Activated naive CD8-positive, alpha-beta T cell (primary cell): ENCODE measurements at regions not wholly inside any gene's neighbourhood (a gene's known extent, or its start where the extent isn't known, plus 50 kb on each side); places are given as distances from the start of the nearest gene placed in this dataset.

Experiments
- H3K27ac Mint-ChIP-seq: one replicate; pipeline ENCODE4 v1.8.0; 2021; ENCODE audit warnings: mixed read lengths
- H3K27me3 Mint-ChIP-seq: one replicate; pipeline ENCODE4 v1.8.0; 2021; ENCODE audit warnings: mixed read lengths
- H3K36me3 Mint-ChIP-seq: one replicate; pipeline ENCODE4 v1.8.0; 2021; ENCODE audit warnings: mixed read lengths
- H3K4me1 Mint-ChIP-seq: one replicate; pipeline ENCODE4 v1.8.0; 2021; ENCODE audit warnings: low read depth, mixed read lengths
- H3K4me3 Mint-ChIP-seq: one replicate; pipeline ENCODE4 v1.8.0; 2021; ENCODE audit warnings: mild to moderate bottlenecking, mixed read lengths
- H3K9me3 Mint-ChIP-seq: one replicate; pipeline ENCODE4 v1.8.0; 2021; ENCODE audit warnings: low read depth, mixed read lengths

DNA sequence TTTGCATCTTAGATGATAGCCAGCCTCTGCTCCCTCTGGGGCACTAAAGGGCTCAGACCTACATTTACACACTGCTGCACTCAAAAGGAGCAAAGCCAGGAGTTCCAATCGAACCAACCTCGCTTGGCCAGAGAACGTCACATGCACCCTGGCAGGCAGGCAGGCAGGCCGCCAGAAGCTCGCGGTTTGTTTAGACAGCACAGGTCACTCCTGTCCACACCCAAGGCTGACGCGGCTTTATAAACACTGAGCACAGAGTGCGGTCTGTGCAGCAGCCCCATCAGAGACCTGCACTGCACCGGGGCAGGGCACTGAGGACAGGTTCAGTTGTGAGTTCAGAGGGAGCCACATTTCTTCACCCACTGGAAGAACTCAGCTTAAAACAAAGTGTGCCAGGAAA, 143.9 kb downstream of the BCOR start:
- H3K4me3 Mint-ChIP-seq = no peak overlapping the region
- H3K27ac Mint-ChIP-seq = no peak overlapping the region
- H3K36me3 Mint-ChIP-seq = no peaks in the 10 kb centered on the region

DNA sequence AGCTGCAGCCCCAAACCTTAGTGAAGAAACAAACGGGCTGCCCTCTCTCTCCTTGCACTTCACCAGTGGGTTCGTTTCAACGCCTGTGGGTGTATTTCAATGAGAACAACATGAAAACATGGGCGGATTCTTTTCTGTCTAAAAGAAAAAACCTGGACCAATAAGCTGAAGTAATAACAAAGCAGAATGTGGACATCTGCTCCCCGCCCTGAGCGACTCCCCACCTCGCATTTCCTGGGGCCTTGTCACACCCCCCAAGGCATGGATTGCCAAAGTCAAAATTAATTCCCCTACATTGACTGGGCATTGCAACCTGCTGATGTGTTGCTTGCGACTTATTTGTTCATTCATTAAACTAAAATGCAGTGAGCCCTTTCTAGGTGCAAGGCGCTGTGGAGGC, 142.9 kb downstream of the BCOR start:
- no peaks in the 10 kb centered on the region for H3K36me3 Mint-ChIP-seq
- no peaks in the 10 kb centered on the region for H3K27me3 Mint-ChIP-seq
- H3K27ac Mint-ChIP-seq = no peak overlapping the region
- peaks cover 7% of the 10 kb centered on the region for H3K4me1 Mint-ChIP-seq
- no peak overlapping the region for H3K4me3 Mint-ChIP-seq
- H3K9me3 Mint-ChIP-seq = no peaks in the 10 kb centered on the region

More for the DNA sequence above, 143.9 kb downstream of the BCOR start:
- Mint-ChIP-seq H3K4me1 (peaks cover 7% of the 10 kb centered on the region), H3K9me3 (no peaks in the 10 kb centered on the region), H3K27me3 (no peaks in the 10 kb centered on the region)

DNA sequence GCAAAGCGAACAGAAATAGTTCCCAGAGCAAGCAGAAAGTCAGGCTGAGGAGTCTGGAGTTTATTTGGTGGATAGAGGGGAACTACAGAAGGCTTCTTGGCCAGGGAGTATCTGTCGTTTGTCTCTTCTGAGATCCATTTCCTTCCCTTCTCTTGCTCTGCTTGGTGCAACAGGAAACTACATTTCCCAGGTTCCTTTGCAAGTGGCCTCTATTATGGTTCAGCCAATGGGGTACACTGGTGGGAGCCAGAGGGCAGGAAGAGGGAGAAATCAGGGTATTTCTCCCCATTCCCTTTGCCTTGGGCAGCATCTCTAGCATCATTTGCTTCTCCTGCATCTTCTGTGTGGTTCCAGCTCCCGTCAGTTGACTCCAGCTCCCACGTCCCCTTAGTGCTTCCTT, 142.1 kb downstream of the BCOR start:
- Mint-ChIP-seq H3K27me3 (no peaks in the 10 kb centered on the region), H3K27ac (no peak overlapping the region), H3K36me3 (no peaks in the 10 kb centered on the region)

DNA sequence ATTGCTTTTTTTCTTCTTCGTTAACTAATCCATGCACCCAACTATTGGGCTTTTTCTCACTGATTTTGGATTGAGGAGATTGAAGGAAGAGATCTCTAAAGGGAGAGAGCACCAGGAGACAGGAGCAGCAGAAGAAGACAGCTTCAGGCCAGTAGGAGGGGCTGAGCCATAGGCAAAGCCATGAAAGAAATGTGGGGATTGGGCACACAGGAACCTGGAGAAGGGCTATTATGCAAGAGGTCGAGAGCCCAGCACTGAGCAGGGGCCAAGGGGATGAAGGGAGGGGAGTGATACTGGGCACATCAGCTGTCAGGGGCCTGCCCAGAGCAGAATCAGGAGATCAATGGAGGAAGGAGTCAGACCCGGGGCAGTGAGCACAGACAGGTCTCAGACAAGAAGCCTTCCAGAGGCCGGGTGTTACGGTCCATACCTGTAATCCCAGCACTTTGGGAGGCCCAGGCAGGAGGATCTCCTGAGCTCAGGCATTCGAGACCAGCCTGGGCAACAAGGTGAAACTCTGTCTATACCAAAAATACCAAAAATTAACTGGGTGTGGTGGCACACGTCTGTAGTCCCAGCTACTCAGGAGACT, 140.9 kb downstream of the BCOR start:
- no peaks in the 10 kb centered on the region for H3K36me3 Mint-ChIP-seq

More for the DNA sequence above, 142.1 kb downstream of the BCOR start:
- Mint-ChIP-seq H3K9me3 (no peaks in the 10 kb centered on the region), H3K4me3 (no peak overlapping the region), H3K4me1 (peaks cover 7% of the 10 kb centered on the region)

DNA sequence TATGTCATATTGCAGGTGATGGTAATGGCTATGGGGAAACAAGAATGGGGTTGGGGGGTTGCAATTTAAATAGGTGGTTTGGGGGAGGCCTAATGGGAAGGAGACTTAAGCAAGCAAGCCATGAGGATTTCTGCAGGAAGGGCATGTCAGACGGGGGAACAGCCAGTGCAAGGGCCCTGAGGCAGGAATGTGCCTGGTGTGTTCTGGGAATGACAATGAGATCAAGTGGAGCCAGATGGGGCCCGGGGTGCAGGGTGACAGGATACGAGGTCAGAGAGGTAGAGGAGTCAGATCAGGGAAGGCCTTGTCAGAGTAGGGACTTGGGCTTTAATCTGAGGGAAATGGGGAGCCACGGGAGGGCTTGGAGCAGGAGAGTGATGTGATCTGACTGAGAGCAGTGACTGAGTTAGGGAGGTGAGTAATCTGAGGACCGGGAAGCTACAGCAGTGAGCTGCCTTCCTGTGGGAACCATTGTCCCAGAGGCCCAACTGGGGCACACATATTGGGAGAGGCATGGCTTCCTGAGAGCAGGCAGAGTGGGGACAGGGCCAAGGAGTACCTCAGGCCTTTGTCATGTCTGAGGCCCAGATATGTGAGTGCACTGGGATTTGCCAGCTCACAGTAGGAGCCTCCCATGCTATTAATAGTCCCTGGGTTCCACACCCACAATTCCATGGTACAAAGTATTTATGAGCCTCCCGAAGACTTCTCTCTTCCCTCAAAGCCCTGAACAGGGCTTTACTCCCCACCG, 139.8 kb downstream of the BCOR start:
- Mint-ChIP-seq H3K4me1 (peaks cover 7% of the 10 kb centered on the region), H3K27ac (no peak overlapping the region), H3K9me3 (no peaks in the 10 kb centered on the region), H3K36me3 (no peaks in the 10 kb centered on the region), H3K4me3 (no peak overlapping the region), H3K27me3 (no peaks in the 10 kb centered on the region)

More for the DNA sequence above, 140.9 kb downstream of the BCOR start:
- Mint-ChIP-seq H3K4me1 (peaks cover 7% of the 10 kb centered on the region), H3K27me3 (no peaks in the 10 kb centered on the region), H3K4me3 (no peak overlapping the region), H3K27ac (no peak overlapping the region), H3K9me3 (no peaks in the 10 kb centered on the region)

DNA sequence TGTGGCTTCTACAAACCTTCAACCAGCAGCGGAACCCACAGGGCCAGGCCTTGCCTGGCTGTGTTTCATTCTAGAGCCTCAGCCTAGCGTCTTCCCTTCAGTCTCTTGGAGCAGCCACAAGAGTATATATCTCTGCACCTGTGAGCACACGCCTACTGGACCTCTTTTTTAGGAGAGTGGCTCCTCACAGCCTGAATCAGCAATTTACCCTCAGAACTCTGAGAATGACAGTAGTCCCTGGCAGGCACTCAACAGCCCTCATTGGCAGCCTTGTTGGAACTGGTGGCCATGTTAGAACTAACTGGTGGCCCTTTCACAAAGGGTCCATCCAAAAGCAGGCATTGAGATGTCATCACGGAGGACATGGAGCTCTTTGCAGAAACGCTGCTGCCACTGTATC, 138.9 kb downstream of the BCOR start:
- Mint-ChIP-seq H3K36me3 (no peaks in the 10 kb centered on the region), H3K9me3 (no peaks in the 10 kb centered on the region), H3K27ac (no peak overlapping the region)

DNA sequence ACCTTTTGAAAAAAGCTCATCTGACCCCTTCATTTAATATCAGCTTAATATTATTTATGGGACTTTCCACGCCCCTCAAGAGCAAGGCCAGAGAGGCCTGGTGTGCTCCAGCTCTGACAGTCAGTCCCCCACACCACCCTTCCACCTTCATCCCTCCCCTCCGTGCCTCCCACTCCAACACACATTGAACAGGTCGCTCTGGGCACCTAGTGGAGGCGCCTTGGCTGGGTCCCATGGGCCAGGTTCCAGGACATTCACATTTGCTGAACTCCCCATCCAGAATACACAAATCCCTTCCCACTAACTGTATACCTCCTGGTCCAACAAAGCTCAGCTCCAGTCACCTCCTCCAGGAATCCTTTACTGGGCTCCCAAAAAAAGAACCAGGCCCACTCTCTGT, 137.5 kb downstream of the BCOR start:
- Mint-ChIP-seq H3K4me3 (no peak overlapping the region), H3K27ac (no peak overlapping the region), H3K27me3 (no peaks in the 10 kb centered on the region), H3K36me3 (no peaks in the 10 kb centered on the region), H3K4me1 (peaks cover 4% of the 10 kb centered on the region), H3K9me3 (no peaks in the 10 kb centered on the region)

More for the DNA sequence above, 138.9 kb downstream of the BCOR start:
- H3K27me3 Mint-ChIP-seq = no peaks in the 10 kb centered on the region
- H3K4me3 Mint-ChIP-seq = no peak overlapping the region
- peaks cover 7% of the 10 kb centered on the region for H3K4me1 Mint-ChIP-seq

DNA sequence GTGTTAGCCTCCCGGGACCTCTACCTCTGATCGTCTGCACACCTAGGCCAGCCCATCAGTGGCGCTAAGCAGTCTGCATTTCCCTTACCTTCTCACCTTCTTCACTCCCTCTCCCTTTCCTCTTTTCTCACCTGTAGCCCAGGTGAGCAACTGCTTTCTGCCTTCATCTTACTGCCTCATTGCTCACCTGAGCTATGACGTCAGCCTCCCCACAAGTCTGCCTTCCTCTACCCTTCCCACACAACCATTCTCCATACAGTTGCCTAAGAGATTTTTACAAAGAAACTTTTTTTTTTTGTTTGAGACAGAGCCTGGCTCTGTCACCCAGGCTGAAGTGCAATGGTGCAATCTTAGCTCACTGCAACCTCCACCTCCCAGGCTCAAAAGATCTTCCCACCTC, 136.3 kb downstream of the BCOR start:
- H3K27me3 Mint-ChIP-seq = no peaks in the 10 kb centered on the region

DNA sequence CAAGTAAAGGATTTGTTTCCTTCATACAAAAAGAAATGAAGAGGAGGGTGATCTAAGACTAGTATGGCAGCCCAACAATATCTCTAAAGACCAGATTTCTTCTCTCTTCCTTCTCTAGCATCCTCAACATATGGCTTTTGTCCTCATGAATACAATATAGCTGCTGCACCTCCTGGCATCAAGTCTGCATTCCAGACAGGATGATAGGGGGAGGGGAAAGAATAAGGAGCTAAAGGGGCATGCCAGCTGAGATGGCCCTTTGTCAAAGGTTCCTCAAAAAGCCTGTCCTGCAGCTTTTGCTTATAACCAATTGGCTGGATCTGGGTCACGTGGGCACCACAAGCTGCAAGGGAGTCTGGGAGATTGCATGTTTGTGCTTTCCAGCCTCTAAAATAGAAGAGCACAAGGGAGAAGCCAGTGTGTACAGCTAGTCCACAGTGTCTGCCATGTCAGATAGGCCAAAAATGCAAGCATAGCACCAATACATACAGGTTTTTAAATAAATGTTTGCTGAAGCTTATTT, 132.6 kb downstream of the BCOR start:
- Mint-ChIP-seq H3K27ac (no peak overlapping the region), H3K4me1 (peaks cover 8% of the 10 kb centered on the region), H3K27me3 (no peaks in the 10 kb centered on the region), H3K9me3 (no peaks in the 10 kb centered on the region), H3K4me3 (no peak overlapping the region), H3K36me3 (no peaks in the 10 kb centered on the region)

More for the DNA sequence above, 136.3 kb downstream of the BCOR start:
- no peaks in the 10 kb centered on the region for H3K9me3 Mint-ChIP-seq
- H3K4me3 Mint-ChIP-seq = no peak overlapping the region
- no peak overlapping the region for H3K27ac Mint-ChIP-seq
- no peaks in the 10 kb centered on the region for H3K36me3 Mint-ChIP-seq
- no peaks in the 10 kb centered on the region for H3K4me1 Mint-ChIP-seq

DNA sequence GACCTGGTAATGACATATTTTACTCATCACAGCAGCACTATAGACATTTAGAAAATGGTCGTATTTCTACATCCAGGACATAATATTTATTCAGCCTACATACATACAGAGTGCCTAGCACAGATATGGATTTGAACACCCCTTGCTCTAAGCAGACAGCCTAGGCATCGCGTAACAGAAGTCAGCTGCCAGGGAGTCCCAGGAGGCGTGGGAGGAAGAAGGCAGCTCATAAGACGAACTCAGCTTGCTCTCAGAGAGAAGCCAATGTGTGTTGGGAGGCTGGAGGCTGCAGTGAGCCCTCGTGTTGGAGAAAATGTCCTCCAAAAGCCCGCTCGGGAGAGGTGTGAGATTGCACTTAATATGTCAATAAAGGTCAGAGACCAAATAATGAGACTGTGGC, 131.6 kb downstream of the BCOR start:
- H3K27me3 Mint-ChIP-seq = no peaks in the 10 kb centered on the region
- H3K36me3 Mint-ChIP-seq = peaks cover 2% of the 10 kb centered on the region
- H3K27ac Mint-ChIP-seq = no peak overlapping the region
- H3K4me3 Mint-ChIP-seq = no peak overlapping the region
- no peaks in the 10 kb centered on the region for H3K9me3 Mint-ChIP-seq
- H3K4me1 Mint-ChIP-seq = peaks cover 14% of the 10 kb centered on the region

DNA sequence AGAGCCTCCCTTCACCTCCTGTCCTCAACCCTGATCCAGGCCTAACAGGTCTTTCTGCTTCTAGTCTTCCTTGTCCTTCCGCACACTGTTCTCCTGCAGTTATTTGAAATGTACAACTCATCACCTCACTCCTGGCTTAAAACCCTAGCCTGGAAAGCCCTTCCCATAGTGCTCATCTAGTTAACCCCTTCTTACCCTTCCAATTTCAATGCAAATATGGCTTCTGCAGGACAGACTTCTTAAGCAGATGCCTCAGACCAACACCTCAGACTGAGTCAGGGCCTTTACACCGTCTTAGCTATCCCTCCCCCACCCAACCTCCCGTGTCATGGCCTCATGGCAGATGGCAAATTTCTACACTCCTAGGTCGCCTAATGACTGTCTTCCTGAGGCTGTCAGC, 130.4 kb downstream of the BCOR start:
- peaks cover 14% of the 10 kb centered on the region for H3K4me1 Mint-ChIP-seq
- peaks cover 4% of the 10 kb centered on the region for H3K36me3 Mint-ChIP-seq
- no peaks in the 10 kb centered on the region for H3K9me3 Mint-ChIP-seq
- H3K27ac Mint-ChIP-seq = no peak overlapping the region
- no peaks in the 10 kb centered on the region for H3K27me3 Mint-ChIP-seq
- H3K4me3 Mint-ChIP-seq = no peak overlapping the region

DNA sequence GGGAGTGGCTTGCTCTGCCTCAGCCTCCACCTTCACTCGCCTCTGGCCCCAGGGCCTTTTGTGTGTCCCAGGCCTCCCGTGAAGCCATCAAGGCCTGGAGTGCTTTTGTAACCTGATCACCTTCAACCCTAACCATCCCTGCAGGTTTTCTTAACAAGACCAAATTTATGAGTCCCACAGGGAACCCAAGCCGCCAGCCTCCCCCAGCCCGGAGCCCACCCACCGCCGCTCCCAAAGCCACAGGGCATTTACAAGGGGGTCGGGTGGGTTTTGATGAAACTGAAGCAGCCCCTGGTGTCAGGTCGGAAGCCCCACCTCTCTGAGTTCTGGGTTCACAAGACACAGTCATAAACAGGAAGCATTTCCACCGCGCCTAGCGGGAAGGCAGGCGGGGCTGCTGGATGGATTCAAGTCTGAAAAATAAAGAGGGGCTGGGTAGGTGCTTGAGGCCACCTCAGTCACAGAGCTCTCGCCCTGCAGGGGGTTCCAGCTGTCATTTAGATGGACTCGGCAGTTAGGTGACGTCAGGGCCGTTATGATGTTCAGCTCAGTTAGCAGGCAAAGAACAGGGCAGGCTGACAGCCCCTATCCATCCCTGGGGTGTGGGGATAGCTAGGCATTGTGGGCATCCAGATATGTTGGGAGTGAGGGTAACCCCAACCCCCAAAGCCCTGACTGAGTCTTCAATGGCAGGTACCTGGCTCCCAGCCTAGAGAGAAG, 128.5 kb downstream of the BCOR start:
- Mint-ChIP-seq H3K4me3 (peak overlapping the region; percentile 40), H3K36me3 (peaks cover 4% of the 10 kb centered on the region), H3K27me3 (no peaks in the 10 kb centered on the region), H3K4me1 (peaks cover 14% of the 10 kb centered on the region), H3K27ac (no peak overlapping the region), H3K9me3 (no peaks in the 10 kb centered on the region)

DNA sequence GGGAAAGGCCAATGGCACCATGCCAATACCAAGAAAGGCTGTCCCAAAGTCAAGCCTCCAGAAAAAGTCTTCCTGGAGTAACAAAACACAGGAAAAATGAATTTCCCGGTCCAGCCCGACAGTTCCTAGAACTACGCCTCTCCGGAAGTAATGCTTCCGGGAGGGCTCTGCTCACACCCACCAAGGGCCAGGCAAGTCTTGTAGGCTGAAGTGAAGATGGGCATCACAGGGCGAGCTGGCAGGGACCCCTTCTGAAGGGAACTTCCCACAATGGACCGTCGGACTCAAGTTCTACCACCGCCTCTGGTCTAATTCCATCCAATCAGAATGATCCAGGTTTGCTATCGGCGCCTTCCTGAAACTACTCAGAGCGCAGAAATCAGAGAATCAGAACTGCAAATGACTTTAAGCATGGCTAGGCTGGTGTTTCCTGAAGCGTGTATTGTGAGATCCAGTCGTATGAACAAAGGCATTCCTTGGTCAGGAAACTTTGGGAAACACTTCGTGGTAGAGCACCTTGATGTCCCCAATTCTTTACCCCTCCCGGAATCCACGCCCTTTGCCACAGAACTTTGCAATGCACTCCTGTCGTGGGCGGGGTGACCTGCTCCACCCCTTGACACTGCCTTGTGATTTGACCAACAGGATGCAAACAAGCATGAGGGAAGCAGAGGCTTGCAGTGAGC, 127.8 kb downstream of the BCOR start:
- Mint-ChIP-seq H3K27me3 (no peaks in the 10 kb centered on the region), H3K4me1 (peaks cover 14% of the 10 kb centered on the region), H3K9me3 (no peaks in the 10 kb centered on the region), H3K27ac (no peak overlapping the region), H3K36me3 (peaks cover 4% of the 10 kb centered on the region), H3K4me3 (no peak overlapping the region)

DNA sequence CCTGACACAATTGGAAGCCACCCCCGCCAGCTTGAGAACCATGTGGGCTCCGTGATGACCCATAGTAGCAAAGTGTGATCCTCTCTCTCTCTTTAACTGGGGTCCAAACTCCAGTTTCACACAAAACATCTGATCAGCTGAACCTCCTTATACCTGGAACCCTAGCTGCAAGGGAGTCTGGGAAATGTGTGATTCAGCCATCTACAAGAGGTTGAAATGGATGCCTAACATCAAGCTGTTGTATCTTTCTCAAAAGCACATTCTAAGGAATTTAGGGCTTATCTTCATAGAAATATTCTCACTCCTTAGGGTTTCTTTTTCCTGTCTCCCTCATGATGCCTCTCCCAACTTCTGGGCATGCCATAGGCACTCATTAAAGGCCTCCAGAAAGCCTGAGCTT, 126.0 kb downstream of the BCOR start:
- Mint-ChIP-seq H3K9me3 (no peaks in the 10 kb centered on the region), H3K27ac (no peak overlapping the region)

DNA sequence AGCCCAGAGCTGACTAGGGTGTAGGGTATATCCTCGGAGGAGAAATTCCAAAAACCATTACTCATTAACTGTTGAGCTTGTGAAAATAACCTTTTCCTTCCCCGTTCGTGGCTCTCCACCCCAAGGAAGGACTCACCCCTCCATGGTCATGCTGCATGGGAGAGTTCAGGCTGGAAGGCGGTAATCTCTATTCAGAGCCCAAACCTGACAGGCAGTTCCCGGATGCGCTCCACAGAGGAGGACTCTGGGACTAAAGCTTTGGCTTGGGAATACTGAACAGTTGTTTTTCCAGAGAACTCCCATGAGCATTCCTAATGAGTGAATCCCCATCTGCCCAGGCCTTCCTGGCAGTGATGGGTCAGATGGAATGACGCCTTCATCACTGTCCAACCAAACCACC, 125.4 kb downstream of the BCOR start:
- Mint-ChIP-seq H3K4me3 (no peak overlapping the region), H3K27ac (no peak overlapping the region), H3K4me1 (peaks cover 14% of the 10 kb centered on the region), H3K36me3 (peaks cover 4% of the 10 kb centered on the region), H3K27me3 (no peaks in the 10 kb centered on the region), H3K9me3 (no peaks in the 10 kb centered on the region)

More for the DNA sequence above, 126.0 kb downstream of the BCOR start:
- Mint-ChIP-seq H3K4me3 (no peak overlapping the region), H3K27me3 (no peaks in the 10 kb centered on the region), H3K4me1 (peaks cover 14% of the 10 kb centered on the region), H3K36me3 (peaks cover 4% of the 10 kb centered on the region)
